Stomach (tissue), 4 donors: ENCODE measurements at regions not wholly inside any gene's neighbourhood (a gene's known extent, or its start where the extent isn't known, plus 50 kb on each side); places are given as distances from the start of the nearest gene placed in this dataset.

ENCODE experiments used
- EP300 ChIP-seq: sonication (generic); formaldehyde crosslinking; IDR thresholded peaks from one replicate; pipeline ENCODE4 v1.6.1; 2017; ENCODE audit warnings: antibody characterized with exemption
- POLR2A ChIP-seq, 4 donors: fragments of 450-650 bp; IDR thresholded peaks; one replicate each; pipeline ENCODE4 v1.6.1; 2016; ENCODE audit warnings: antibody characterized with exemption in 4 of 4, control low read depth in 2 of 4, mild to moderate bottlenecking in 1 of 4, moderate library complexity in 1 of 4
- POLR2AphosphoS5 ChIP-seq, 3 donors: sonication (generic); formaldehyde crosslinking; IDR thresholded peaks; one replicate each; pipeline ENCODE4 v1.6.1; 2016; ENCODE audit warnings: antibody characterized with exemption in 3 of 3
- TF ChIP-seq, protein P1 (sequence below), 7 experiments: fragments of 450-650 bp in 4 of 7; fragments of 200-600 bp in 3 of 7; sonication (generic) in 3 of 7; IDR thresholded peaks; one replicate each; pipeline ENCODE4 v1.5.1; 2016 to 2019; ENCODE audit warnings: antibody characterized with exemption in 7 of 7, control low read depth in 2 of 7, mild to moderate bottlenecking in 1 of 7

DNA sequence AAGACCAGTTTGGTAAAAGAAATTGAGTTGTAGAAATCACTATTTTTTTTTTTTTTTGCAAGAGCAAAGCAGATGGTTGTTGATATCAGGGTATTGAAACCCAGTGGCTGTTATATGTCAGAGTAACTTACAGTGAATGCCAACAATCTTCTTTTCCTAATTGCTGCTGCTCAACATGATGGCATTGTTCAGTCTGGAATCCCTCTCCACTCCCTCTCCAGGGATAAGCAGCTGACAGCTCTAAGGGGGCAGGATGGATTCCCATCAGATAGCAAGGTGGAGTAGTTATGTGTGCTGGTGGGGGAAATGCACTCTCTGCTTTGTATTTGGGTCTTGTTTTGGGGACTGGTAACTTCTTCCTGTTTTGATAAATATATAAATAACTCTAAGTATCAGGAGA lies 200.0 kb downstream of the PIK3C3 start:
- TF ChIP-seq, protein P1, sequence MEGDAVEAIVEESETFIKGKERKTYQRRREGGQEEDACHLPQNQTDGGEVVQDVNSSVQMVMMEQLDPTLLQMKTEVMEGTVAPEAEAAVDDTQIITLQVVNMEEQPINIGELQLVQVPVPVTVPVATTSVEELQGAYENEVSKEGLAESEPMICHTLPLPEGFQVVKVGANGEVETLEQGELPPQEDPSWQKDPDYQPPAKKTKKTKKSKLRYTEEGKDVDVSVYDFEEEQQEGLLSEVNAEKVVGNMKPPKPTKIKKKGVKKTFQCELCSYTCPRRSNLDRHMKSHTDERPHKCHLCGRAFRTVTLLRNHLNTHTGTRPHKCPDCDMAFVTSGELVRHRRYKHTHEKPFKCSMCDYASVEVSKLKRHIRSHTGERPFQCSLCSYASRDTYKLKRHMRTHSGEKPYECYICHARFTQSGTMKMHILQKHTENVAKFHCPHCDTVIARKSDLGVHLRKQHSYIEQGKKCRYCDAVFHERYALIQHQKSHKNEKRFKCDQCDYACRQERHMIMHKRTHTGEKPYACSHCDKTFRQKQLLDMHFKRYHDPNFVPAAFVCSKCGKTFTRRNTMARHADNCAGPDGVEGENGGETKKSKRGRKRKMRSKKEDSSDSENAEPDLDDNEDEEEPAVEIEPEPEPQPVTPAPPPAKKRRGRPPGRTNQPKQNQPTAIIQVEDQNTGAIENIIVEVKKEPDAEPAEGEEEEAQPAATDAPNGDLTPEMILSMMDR (IDR thresholded peaks at IDR 0.05) = no peak
- TF ChIP-seq POLR2A (IDR thresholded peaks at IDR 0.05) (no peak), POLR2AphosphoS5 (IDR thresholded peaks at IDR 0.05) (no peak), EP300 (no peak)
